Activated CD4-positive, alpha-beta T cell treated with anti-CD3 and anti-CD28 coated beads, Interleukin-2, amount 50 U/mL, for 24 hours (primary cell): ENCODE measurements at regions not wholly inside any gene's neighbourhood (a gene's known extent, or its start where the extent isn't known, plus 50 kb on each side); places are given as distances from the start of the nearest gene placed in this dataset.
"Not testable (repeated sequence)": the region's sequence is repeated elsewhere in the genome, so short reads cannot be mapped to it uniquely, and the experiment has no call there.

Experiments
- DNase-seq, 2 donors: peaks; one replicate each; pipeline ENCODE4 v3.0.0-alpha.2; 2020; ENCODE audit warnings: low read depth in 1 of 2, low spot score in 1 of 2

- no peak for DNase-seq
Observed at GRCh38 chr5:162769019-162769418, 668.4 kb upstream of the CCNG1 start.

DNA sequence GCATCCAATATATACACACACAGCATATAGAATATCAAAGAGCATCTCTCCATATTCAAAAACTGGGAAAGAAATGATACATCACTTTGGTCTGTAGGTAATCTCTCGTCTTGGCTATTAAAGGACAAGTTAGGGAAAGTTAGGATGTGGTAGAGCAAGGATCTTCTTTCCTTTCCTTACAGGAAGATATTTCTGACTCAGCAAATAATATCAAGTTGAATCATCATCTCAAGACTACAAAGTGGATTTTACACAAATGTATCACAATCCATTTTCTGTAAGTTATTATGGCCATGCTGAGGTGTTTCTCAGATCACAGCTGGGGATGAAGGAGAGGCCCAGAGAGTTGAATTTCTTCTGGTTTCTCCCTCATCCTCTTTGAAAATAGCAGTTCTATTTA lies 651.7 kb upstream of the CCNG1 start:
- no peak for DNase-seq

DNA sequence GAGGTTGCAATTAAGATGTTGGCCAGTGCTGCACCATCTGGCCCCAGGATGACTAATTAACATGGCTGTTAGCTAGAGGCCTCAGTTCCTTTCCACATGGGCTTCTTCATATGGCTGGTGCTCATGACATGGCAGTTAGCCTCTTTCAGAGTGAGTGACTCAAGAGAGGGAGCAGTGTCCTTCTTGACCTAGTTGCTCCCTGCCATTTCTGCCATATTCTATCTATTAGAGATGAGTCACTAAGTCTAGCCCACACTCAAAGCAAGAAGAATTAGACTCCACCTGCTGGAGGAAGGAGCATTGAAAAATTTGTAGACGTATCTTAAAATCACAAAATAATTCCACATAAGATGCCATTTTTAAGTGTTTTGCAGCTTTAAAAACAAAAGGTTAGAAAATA lies 651.2 kb upstream of the CCNG1 start:
- DNase-seq, result no peak

- no peak for DNase-seq
Observed at GRCh38 chr5:162796507-162796906, 640.9 kb upstream of the CCNG1 start.

DNA sequence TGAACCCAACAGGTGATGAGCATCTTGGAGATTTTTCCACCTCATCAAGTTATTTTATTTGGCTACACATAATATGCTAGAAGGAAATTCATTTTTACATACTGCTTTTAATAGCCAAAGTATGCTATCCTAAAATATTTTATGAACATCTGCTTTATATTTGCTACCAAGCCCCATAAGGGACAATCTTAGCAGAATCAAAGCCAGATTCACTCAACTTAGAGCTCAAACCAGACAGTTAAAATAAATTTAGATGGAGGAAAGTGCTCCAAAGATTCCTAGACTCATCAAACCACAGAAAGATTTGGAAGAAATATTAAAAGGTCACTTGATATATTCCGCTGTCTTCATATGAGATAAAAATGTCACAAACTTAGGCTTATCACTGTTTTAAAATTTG lies 637.1 kb upstream of the CCNG1 start:
- DNase-seq, result no peak

GRCh38 chr5:162801235-162801634 lies 636.2 kb upstream of the CCNG1 start:
- DNase-seq, result no peak

DNA sequence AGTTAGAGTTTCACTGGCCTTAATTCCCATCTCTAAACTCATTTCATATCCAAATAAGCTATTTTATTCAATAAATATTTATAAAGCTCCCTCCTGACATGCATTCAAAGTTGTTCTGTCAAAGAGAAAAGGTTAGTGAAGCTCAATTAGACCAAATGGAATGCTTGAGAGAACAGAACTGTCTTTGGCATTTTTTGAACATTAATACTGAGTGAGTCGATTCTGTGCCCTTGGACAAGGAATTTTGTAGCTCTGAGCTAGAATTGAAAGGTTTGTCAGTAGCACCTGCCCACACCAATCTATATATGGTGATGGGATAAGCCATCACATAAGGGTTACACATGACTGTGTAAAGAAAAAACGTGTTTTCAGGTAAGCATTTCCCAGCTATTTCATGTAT lies 631.2 kb upstream of the CCNG1 start:
- DNase-seq, result no peak

GRCh38 chr5:162811071-162811470 lies 626.3 kb upstream of the CCNG1 start:
- DNase-seq, result no peak

DNA sequence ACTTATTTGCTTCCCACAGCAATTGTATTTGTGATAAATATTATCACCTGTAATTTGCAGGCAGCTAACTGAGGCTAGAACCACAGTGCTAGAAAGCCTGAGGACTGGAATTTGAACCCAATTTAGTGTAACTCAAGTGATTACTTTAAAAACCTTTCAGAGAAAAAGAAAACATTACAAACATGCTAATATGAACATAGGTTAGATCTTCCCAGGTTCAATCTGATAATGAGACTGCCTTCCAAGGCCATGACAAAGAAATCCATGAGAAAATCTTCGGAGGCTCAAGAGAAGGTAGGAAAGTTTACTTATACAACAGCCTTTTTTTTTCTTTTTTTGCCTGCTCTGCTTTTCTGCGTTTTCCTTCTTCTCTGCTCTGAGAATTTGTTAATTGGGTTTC lies 620.6 kb upstream of the CCNG1 start:
- no peak for DNase-seq

DNA sequence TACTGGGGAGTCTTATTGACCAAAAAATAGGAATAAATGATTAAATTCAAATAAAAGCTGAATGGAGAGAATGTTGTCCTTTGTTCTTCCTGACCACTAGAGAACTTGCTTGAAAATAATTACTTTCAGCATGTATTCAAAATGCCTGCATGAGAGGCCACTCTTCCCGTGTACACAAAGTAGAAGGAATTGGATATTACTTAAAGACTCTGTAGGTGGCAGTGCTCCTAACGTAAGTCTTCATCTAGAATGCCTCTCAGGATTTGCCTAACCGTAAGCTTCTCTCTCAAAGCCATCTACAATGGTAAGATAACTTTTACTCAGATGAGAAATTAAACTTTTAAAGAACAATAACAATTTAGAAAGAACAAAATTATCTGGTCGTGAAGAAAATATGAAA lies 620.0 kb upstream of the CCNG1 start:
- no peak for DNase-seq

DNA sequence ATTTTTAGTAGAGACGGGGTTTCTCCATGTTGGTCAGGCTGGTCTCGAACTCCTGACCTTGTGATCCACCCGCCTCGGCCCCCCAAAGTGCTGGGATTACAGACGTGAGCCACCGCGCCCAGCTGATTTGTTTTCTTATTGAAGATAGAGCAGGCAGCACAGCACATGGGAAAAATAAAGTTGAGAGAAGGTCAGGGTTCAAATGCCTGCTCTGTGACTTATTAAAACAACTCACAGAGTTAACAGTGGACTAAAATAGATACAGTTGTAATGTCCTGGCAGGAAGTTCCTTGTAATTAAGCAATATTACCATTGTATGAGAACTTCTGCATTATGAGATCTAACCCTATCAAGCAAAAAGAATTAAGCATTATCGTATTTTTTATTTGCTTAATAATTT lies 615.7 kb upstream of the CCNG1 start:
- DNase-seq, result not testable (repeated sequence)

DNA sequence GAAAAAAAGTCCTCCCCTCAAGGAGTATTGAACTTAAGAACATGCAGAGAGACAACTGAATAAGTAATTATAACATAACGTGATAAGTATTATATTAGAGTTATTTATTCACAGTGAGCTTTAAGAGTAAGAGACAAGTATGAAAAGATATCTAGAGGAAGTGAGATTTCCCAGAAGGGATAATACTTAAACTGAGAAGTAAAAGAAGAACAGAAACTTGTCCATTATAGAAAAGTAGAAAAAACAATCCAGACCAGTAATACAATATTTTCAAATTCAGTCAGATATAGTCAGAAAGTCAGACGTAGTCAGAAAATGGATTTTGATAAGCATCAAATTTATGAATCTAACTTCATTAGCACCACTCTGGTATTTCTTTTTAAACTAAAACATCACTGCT lies 613.0 kb upstream of the CCNG1 start:
- DNase-seq, result no peak

GRCh38 chr5:162837155-162837554 lies 600.2 kb upstream of the CCNG1 start:
- no peak for DNase-seq

DNA sequence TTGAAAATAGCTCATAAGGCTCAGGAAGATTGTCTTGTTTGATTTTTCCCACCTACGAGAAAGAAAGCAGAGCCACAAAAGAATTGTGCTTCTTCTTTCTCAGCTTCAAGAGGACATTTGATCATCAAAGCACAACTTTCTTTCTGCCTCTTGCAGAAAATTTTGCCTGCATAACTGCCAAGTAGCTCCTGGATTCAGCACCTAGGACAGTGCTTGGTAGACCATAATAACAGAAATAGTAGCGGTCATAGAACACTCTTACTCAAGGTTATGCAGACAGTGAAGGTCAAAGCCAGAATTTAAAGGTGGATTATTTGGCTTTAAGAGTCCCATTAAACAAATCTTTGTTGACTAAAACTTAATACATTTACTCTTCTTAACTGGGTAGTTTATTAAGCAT lies 594.7 kb upstream of the CCNG1 start:
- DNase-seq, result no peak

GRCh38 chr5:162852134-162852533 lies 585.3 kb upstream of the CCNG1 start:
- DNase-seq, result no peak

- no peak for DNase-seq
Observed at GRCh38 chr5:162858770-162859169, 578.6 kb upstream of the CCNG1 start.

DNA sequence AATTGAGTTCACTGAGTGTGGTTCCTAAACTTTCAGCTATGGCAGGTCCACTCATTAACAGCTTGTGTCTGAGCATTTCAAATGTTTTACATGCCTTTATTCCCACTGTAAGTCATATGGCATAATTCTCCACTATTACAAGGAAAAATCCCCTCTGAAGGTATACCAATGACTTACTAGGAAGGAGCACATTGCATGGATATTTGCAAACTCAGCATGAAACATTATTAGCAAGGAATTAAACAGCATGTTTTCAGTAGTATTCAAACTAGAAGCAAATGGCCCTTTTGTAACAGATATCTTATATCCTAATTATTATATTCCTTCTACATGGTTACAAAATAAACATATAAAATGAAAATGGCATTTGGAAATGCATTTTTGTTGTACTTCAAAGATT lies 566.4 kb upstream of the CCNG1 start:
- DNase-seq, result no peak

DNA sequence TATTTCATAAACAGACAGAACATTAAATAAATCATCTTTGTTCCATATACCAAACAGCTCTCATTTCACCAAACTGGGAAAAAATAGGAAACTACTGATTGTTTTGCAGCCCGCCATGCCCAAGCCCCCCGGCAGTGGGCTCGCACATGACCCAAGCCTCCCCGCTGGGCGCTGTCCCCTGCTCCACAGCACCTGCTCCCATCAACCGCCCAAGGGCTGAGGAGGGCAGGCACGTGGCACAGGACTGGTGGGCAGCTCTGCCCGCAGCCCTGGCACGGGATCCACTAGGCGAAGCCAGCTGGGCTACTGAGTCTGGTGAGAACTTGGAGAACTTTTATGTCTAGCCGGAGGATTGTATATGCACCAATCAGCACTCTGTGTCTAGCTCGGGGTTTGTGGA lies 554.8 kb upstream of the CCNG1 start:
- no peak for DNase-seq

GRCh38 chr5:162886717-162887116 lies 550.7 kb upstream of the CCNG1 start:
- no peak for DNase-seq

DNA sequence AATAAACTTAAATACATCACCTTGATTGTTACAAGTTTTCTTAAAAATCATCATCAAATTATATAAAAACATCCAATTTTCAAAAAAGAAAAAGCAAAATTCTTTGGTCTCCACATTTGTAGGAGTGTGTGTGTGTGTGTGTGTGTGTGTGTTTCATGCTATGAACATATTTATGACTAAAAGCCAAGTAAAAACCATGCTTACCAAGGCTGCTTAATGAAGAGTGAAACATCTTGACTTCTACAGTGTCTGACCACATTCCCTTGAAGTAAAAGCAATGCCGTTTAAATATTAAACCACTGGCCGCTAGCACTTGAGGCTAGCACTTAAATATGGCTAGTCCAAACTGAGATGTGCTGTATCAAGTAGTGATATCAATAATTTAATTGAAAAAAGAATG lies 549.1 kb upstream of the CCNG1 start:
- DNase-seq, result no peak

GRCh38 chr5:162911873-162912272 lies 525.5 kb upstream of the CCNG1 start:
- DNase-seq, result no peak

GRCh38 chr5:162916368-162916767 lies 521.0 kb upstream of the CCNG1 start:
- no peak for DNase-seq

- no peak for DNase-seq
Observed at GRCh38 chr5:162929104-162929503, 508.3 kb upstream of the CCNG1 start.

DNA sequence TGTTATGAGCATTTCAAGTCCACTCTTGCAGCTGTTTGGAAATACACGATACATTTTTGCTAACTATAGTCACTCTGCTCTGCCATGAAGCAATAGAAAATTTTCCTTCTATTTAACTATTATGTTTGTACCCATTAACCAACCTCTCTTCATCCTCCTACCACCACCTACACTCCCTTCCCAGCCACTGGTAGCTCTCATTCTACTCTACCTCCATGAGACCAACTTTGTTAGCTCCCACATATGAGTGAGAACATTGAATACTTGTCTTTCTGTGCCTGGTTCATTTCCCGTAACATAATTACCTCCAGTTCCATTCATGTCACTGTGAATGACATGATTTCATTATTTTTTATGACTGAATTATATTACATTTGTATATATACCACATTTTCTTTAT lies 505.9 kb upstream of the CCNG1 start:
- no peak for DNase-seq
